NCI-H2029 (cell line): ENCODE measurements at regions not wholly inside any gene's neighbourhood (a gene's known extent, or its start where the extent isn't known, plus 50 kb on each side); places are given as distances from the start of the nearest gene placed in this dataset.
"Not testable (repeated sequence)": the region's sequence is repeated elsewhere in the genome, so short reads cannot be mapped to it uniquely, and the experiment has no call there.

Experiments
- DNase-seq: peaks from one replicate; lab custom pipeline; 2025; lab: John Stamatoyannopoulos, UW

- no peak for DNase-seq
Observed at GRCh38 chr2:47295131-47295980, 73.8 kb upstream of the EPCAM start.

GRCh38 chr2:47293976-47294375 lies 75.1 kb upstream of the EPCAM start:
- no peak for DNase-seq

- no peak for DNase-seq
Observed at GRCh38 chr2:47288864-47289263, 80.2 kb upstream of the EPCAM start.

- DNase-seq = no peak
Observed at GRCh38 chr2:47283659-47284058, 85.5 kb upstream of the EPCAM start.

- DNase-seq = no peak
Observed at GRCh38 chr2:47282621-47283272, 86.4 kb upstream of the EPCAM start.

- DNase-seq = not testable (repeated sequence)
Observed at GRCh38 chr2:47279525-47279924, 89.6 kb upstream of the EPCAM start.

- no peak for DNase-seq
Observed at GRCh38 chr2:47277987-47278386, 91.1 kb upstream of the EPCAM start.

GRCh38 chr2:47277187-47277586 lies 91.9 kb upstream of the EPCAM start:
- no peak for DNase-seq

- no peak for DNase-seq
Observed at GRCh38 chr2:47276061-47276460, 93.0 kb upstream of the EPCAM start.

- no peak for DNase-seq
Observed at GRCh38 chr2:47274054-47274782, 94.9 kb upstream of the EPCAM start.

GRCh38 chr2:47272905-47273758 lies 96.0 kb upstream of the EPCAM start:
- DNase-seq = no peak

GRCh38 chr2:47272031-47272864 lies 95.9 kb upstream of the CALM2 start:
- peak; percentile 71 for DNase-seq

GRCh38 chr2:47271054-47272000 lies 95.0 kb upstream of the CALM2 start:
- no peak for DNase-seq

- DNase-seq = no peak
Observed at GRCh38 chr2:47270421-47270820, 94.1 kb upstream of the CALM2 start.

GRCh38 chr2:47269316-47270232 lies 93.3 kb upstream of the CALM2 start:
- peak; percentile 29 for DNase-seq

GRCh38 chr2:47267711-47268086 lies 91.4 kb upstream of the CALM2 start:
- no peak for DNase-seq

GRCh38 chr2:47266939-47267710 lies 90.8 kb upstream of the CALM2 start:
- no peak for DNase-seq

- peak; percentile 59 for DNase-seq
Observed at GRCh38 chr2:47265751-47266231, 89.5 kb upstream of the CALM2 start.
